ENCODE measurements at regions not wholly inside any gene's neighbourhood (a gene's known extent, or its start where the extent isn't known, plus 50 kb on each side); places are given as distances from the start of the nearest gene placed in this dataset.

- no peak for DNase-seq (ENCODE audit: low read depth, low spot score)
- no peaks in the 10 kb centered on the region for H3K27me3 ChIP-seq (ENCODE audit: control insufficient read depth, insufficient read depth, low read length)
- no peak overlapping the region for H3K27ac ChIP-seq (ENCODE audit: low read length)
- peaks cover 2% of the 10 kb centered on the region for H3K9me3 ChIP-seq (ENCODE audit: control insufficient read depth, insufficient read depth, low read length)
- H3K4me1 ChIP-seq (ENCODE audit: control insufficient read depth, insufficient read depth, low read length): no peaks in the 10 kb centered on the region
- no peaks in the 10 kb centered on the region for H3K36me3 ChIP-seq (ENCODE audit: control insufficient read depth, insufficient read depth, low read length)
- WGBS (ENCODE audit: insufficient coverage, insufficient read length): no CpG with 5 or more reads among the region's 3 CpGs
- H3K4me3 ChIP-seq (ENCODE audit: low read length): no peak overlapping the region
Measured at GRCh38 chr13:80428349-80429096, 87.6 kb upstream of the SPRY2 start.

- 100% methylated on average over 1 of the region's 2 CpGs for WGBS (ENCODE audit: insufficient coverage, insufficient read length)
- H3K27ac ChIP-seq (ENCODE audit: low read length): no peak overlapping the region
- no peak for DNase-seq (ENCODE audit: low read depth, low spot score)
- peaks cover 2% of the 10 kb centered on the region for H3K9me3 ChIP-seq (ENCODE audit: control insufficient read depth, insufficient read depth, low read length)
- H3K4me3 ChIP-seq (ENCODE audit: low read length): no peak overlapping the region
- H3K27me3 ChIP-seq (ENCODE audit: control insufficient read depth, insufficient read depth, low read length): no peaks in the 10 kb centered on the region
- no peaks in the 10 kb centered on the region for H3K36me3 ChIP-seq (ENCODE audit: control insufficient read depth, insufficient read depth, low read length)
- no peaks in the 10 kb centered on the region for H3K4me1 ChIP-seq (ENCODE audit: control insufficient read depth, insufficient read depth, low read length)
Measured at GRCh38 chr13:80419416-80419815, 78.5 kb upstream of the SPRY2 start.

- no peak for DNase-seq (ENCODE audit: low read depth, low spot score)
Measured at GRCh38 chr13:80413611-80414010, 72.7 kb upstream of the SPRY2 start.

GRCh38 chr13:80408270-80408669 is 67.3 kb upstream of the SPRY2 start:
- DNase-seq (ENCODE audit: low read depth, low spot score): no peak
- no CpG with 5 or more reads among the region's 5 CpGs for WGBS (ENCODE audit: insufficient coverage, insufficient read length)

More at GRCh38 chr13:80413611-80414010, 72.7 kb upstream of the SPRY2 start:
- Histone ChIP-seq H3K27me3 (ENCODE audit: control insufficient read depth, insufficient read depth, low read length) (no peaks in the 10 kb centered on the region), H3K9me3 (ENCODE audit: control insufficient read depth, insufficient read depth, low read length) (no peaks in the 10 kb centered on the region), H3K4me1 (ENCODE audit: control insufficient read depth, insufficient read depth, low read length) (no peaks in the 10 kb centered on the region), H3K4me3 (ENCODE audit: low read length) (no peak overlapping the region), H3K27ac (ENCODE audit: low read length) (no peak overlapping the region), H3K36me3 (ENCODE audit: control insufficient read depth, insufficient read depth, low read length) (no peaks in the 10 kb centered on the region)

GRCh38 chr13:80400865-80401426 is 60.0 kb upstream of the SPRY2 start:
- Histone ChIP-seq H3K9me3 (ENCODE audit: control insufficient read depth, insufficient read depth, low read length) (no peaks in the 10 kb centered on the region), H3K4me1 (ENCODE audit: control insufficient read depth, insufficient read depth, low read length) (no peaks in the 10 kb centered on the region; the same call in 1 of the 2 replicates), H3K36me3 (ENCODE audit: control insufficient read depth, insufficient read depth, low read length) (no peaks in the 10 kb centered on the region), H3K4me3 (ENCODE audit: low read length) (no peak overlapping the region), H3K27me3 (ENCODE audit: control insufficient read depth, insufficient read depth, low read length) (no peaks in the 10 kb centered on the region), H3K27ac (ENCODE audit: low read length) (no peak overlapping the region)
- no peak for DNase-seq (ENCODE audit: low read depth, low spot score)
- no CpG with 5 or more reads among the region's 5 CpGs for WGBS (ENCODE audit: insufficient coverage, insufficient read length)

More at GRCh38 chr13:80408270-80408669, 67.3 kb upstream of the SPRY2 start:
- Histone ChIP-seq H3K4me1 (ENCODE audit: control insufficient read depth, insufficient read depth, low read length) (no peaks in the 10 kb centered on the region), H3K36me3 (ENCODE audit: control insufficient read depth, insufficient read depth, low read length) (no peaks in the 10 kb centered on the region), H3K9me3 (ENCODE audit: control insufficient read depth, insufficient read depth, low read length) (no peaks in the 10 kb centered on the region), H3K4me3 (ENCODE audit: low read length) (no peak overlapping the region), H3K27me3 (ENCODE audit: control insufficient read depth, insufficient read depth, low read length) (no peaks in the 10 kb centered on the region), H3K27ac (ENCODE audit: low read length) (no peak overlapping the region)

- no CpG with 5 or more reads among the region's 3 CpGs for WGBS (ENCODE audit: insufficient coverage, insufficient read length)
- no peak for DNase-seq (ENCODE audit: low read depth, low spot score)
- Histone ChIP-seq H3K4me3 (ENCODE audit: low read length) (no peak overlapping the region), H3K9me3 (ENCODE audit: control insufficient read depth, insufficient read depth, low read length) (no peaks in the 10 kb centered on the region), H3K27me3 (ENCODE audit: control insufficient read depth, insufficient read depth, low read length) (no peaks in the 10 kb centered on the region), H3K4me1 (ENCODE audit: control insufficient read depth, insufficient read depth, low read length) (no peaks in the 10 kb centered on the region; the same call in 1 of the 2 replicates), H3K27ac (ENCODE audit: low read length) (no peak overlapping the region), H3K36me3 (ENCODE audit: control insufficient read depth, insufficient read depth, low read length) (no peaks in the 10 kb centered on the region)
Measured at GRCh38 chr13:80400164-80400864, 59.4 kb upstream of the SPRY2 start.

GRCh38 chr13:80399340-80400163 is 58.6 kb upstream of the SPRY2 start:
- H3K36me3 ChIP-seq (ENCODE audit: control insufficient read depth, insufficient read depth, low read length): no peaks in the 10 kb centered on the region
- no peak overlapping the region for H3K27ac ChIP-seq (ENCODE audit: low read length)
- no peaks in the 10 kb centered on the region for H3K9me3 ChIP-seq (ENCODE audit: control insufficient read depth, insufficient read depth, low read length)
- H3K4me1 ChIP-seq (ENCODE audit: control insufficient read depth, insufficient read depth, low read length): no peaks in the 10 kb centered on the region; the same call in 1 of the 2 replicates
- no peak for DNase-seq (ENCODE audit: low read depth, low spot score)
- H3K4me3 ChIP-seq (ENCODE audit: low read length): no peak overlapping the region
- no peaks in the 10 kb centered on the region for H3K27me3 ChIP-seq (ENCODE audit: control insufficient read depth, insufficient read depth, low read length)
- WGBS (ENCODE audit: insufficient coverage, insufficient read length): no CpG with 5 or more reads among the region's 13 CpGs
